Left cardiac atrium (tissue), 4 donors: ENCODE measurements at regions not wholly inside any gene's neighbourhood (a gene's known extent, or its start where the extent isn't known, plus 50 kb on each side); places are given as distances from the start of the nearest gene placed in this dataset.

Experiments used
- ATAC-seq, 2 donors: fragments of 200-7000 bp; cut with Tn5 transposase; one replicate each; pipeline ENCODE4 v1.9.1; 2020; ENCODE audit warnings: mild to moderate bottlenecking in 2 of 2, moderate library complexity in 2 of 2
- DNase-seq: peaks from one replicate; pipeline ENCODE4 v3.0.0-alpha.2; 2020
- intact Hi-C, 2 donors: fragments of 100-400 bp; cut with DNase I; formaldehyde crosslinking; loops; one replicate each; pipeline versions ENCODE4 v1.14.1 to v1.15.1; 2022 to 2023
- donor health status: DM: no; HTN: yes; CAD: no.
- donor health status: DM: no; HTN: yes; CAD: no; lungs with severe emphysema.
- donor health status: DM: yes; HTN: yes; CAD: no.
- donor health status: Dilated cardiomyopathy.

DNA sequence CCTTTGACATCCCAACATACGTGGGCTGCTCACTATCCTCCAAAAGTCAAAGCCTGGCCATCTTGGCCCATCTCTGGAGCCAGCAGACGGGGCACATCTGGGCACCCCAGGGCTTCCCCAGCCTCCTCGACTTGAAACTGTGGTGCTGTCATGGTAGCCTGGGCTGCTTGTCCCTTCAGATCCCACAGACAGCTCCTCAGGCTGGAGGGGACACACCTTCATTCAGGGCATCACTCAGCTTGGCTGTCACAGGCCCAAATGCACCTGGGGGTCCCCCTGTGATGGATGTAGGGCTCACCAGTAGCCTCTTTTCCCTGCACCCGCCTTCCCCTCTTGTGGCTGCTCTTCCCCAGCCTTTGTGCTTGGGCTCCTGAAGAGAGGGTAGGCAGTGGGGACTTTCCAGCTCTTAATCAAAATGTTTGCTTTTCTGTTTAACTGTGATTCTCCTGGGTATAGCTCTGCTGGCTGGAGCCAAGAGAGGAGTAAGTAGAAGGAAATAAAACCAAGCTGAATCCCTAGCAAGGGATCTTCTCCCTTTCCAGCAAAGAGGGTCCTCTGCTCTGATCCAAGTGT, 92.3 kb downstream of the GYPC start:
- intact Hi-C loops: no loop called here
- ATAC-seq (no peak), DNase-seq (no peak)

GRCh38 chr2:126748929-126749518, 93.1 kb downstream of the GYPC start:
- no peak for DNase-seq
- ATAC-seq: no peak

GRCh38 chr2:126749537-126749936, 93.6 kb downstream of the GYPC start:
- DNase-seq: no peak
- intact Hi-C loops: no loop called here
- no peak for ATAC-seq

More at GRCh38 chr2:126748929-126749518, 93.1 kb downstream of the GYPC start:
- intact Hi-C loops: no loop called here

DNA sequence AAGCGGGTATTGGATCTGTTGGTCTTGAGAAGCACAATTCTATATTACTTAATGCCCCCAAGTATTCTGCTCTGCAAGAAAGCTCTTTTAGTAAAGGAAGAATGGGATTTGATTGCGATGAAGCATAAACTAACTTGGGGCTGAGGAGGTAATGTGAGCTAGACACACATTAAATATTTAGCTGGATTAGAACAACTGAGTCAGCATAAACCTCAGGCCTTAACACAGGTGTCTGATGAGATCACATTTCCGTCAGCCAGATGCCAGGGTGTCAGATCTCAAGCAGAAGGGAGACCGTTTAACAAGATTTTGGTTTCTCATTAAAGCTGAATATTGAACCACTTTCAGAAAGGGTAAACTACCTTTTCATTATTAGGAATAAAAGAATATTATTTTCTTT, 94.5 kb downstream of the GYPC start:
- ATAC-seq: no peak
- intact Hi-C loops: no loop called here
- no peak for DNase-seq

GRCh38 chr2:126751477-126751876, 95.5 kb downstream of the GYPC start:
- DNase-seq: no peak
- ATAC-seq: no peak
- intact Hi-C loops: no loop called here

DNA sequence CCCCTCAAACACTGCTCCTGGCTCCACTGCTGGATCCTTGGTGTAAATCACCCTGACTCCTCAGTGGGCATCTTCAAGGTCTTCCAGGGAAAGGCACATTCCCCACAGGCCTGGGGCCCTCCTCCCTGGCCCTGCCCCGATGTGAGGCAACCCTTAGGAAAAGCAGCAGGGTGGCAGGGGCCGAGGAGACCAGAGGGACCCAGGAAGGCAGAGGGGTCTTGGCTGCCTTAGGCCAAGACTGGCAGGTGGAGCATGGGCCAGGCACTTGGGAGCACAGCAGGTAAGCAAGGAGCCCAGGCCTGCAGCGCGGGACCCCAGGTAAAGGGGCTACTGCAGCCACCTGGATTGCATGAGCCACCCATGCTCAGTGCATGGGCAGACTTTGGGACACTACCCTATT, 96.9 kb downstream of the GYPC start:
- DNase-seq (no peak), ATAC-seq (no peak)
- intact Hi-C loops: no loop called here

DNA sequence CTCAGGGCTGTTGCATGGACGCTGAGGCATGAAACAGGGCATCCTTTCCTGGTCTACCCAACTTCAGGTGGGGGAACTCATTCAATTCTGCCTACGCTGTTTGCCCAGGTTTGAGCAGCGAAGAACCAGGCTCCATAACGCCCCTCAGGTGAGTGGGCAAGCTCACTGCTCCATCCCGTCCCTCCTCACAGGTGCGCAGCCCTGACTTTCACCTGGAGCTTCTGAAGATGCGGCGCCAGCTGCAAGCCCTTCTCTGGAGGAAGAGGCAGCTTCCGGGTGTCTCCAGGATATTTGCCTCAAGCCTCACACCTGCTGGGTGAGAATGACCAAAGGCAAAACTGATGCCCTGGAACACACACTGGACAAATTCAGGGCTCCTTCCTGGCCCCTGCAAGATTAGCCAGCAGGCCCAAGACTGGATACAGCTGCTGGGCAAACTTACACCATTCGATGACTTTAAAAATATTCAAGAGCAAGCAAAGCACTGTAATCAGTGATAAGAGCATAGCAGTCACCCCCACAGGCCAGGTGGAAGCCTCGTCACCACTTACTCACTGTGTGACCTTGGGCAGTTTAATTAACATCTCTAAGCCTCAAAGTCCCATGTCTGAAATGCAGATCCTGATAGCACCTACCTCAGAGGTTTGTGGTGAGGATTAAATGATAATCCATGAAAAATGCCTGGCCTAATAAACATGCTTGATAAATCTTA, 97.7 kb downstream of the GYPC start:
- no peak for ATAC-seq
- intact Hi-C loops: no loop called here
- no peak for DNase-seq

DNA sequence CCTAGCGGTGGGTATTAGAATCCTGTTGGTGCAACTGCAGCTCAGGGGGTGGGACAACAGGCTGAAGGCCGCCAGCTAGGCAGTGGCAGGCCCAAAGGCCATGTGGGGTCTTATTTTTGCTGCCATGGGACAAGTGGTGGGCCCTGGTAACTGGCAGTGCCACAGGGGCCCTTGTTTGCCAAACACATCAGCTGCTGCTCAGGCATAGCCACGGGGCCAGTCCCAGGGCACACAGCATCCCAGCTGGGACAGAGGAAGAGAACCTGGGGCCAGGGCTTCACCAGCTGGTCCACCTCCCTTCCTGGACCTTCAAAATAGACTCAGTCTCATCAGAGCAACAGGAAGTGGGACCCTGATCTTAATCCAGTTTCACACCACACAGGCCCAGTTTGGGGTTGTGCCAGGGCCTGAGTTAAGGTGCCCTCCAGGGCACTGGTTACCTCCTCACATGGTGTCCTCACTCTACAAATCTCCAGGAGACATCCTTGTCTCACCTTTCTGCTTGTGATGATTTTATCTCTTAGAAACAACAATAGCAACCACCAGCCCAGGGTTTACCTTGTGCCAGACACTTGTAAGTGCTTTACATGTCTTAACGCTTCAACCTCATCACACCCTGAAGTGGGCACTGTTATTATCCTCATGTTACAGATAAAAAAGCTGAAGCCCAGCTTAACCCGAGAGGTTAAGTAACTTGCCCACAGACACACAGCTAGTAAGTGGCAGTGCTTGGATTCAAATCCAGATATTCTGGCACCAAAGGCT, 98.5 kb downstream of the GYPC start:
- DNase-seq (no peak), ATAC-seq (no peak)
- intact Hi-C loops: no loop called here

- intact Hi-C loops: no loop called here
- ATAC-seq: no peak
- DNase-seq: no peak
These were observed 100.2 kb downstream of the GYPC start for GRCh38 chr2:126756125-126756524.

GRCh38 chr2:126761256-126761980, 105.5 kb downstream of the GYPC start:
- no peak for DNase-seq
- no peak for ATAC-seq
- intact Hi-C loops: no loop called here

DNA sequence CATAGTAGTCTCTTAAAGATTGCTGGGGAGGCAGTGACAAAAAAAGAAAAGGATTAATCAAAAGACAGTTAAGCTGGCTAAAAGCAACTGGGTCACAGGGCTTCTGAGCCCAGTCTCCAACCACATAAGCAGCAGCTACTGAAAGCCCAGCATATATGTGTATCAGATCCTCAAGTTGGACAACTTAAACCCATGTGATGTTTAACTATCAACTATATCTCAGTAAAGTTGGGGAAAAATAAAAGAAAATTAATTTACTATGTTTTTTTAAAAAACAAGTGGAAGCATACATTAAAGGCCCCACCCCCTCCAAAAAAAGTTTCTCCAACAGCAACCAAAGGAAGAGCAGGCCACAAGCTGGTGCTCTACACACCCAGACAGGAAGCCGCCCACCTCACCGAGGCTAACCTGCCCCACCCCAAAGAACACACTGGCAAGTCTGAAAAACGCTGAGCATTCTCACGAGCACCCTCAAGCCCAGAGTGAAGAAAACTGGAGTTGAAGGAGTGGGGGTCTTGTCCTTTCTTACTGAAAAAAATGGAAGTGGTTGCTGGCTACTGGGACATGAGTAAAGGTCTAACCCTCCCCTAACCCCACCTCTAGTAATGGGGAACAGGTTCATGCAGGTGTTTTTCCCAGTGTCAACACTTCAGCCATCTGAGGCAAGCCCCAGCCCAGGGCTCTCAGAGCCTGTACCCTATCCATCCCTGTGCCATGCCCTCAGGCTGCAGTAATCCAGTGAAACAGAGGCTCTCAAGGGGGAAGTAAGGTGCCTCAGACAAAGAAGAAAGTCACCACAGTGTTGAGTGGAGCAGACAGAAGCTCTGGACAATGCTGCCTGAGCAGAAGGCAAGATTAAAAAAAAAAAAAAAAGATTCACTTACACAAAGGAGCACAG, 106.3 kb downstream of the GYPC start:
- DNase-seq: no peak
- no peak for ATAC-seq
- intact Hi-C loops: no loop called here

- DNase-seq: no peak
- intact Hi-C loops: no loop called here
- peak in 1 of 2 donors; percentile 30 for ATAC-seq
These were observed 108.8 kb downstream of the GYPC start for GRCh38 chr2:126764686-126765265.

- no peak for ATAC-seq
- no peak for DNase-seq
- intact Hi-C loops: no loop called here
These were observed 109.4 kb downstream of the GYPC start for GRCh38 chr2:126765395-126765794.

- intact Hi-C loops: no loop called here
- no peak for ATAC-seq
- DNase-seq: no peak
These were observed 110.5 kb downstream of the GYPC start for GRCh38 chr2:126766295-126766968.

DNA sequence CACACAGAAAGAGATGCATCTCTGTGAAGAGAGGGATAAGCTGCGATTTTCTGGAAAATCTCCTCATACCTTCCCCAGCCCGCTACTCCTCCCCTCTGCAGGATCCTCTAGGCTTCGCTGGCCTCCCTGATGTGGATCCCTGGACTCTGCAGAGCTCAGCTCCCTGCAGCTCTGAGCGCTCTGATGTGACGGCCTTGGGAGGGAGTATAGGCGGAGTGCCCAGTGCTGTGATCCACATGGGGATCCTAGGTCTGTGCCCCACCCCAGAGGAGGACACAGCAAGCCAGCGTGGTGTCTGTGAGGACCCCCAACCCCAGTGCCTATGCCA, 111.0 kb downstream of the GYPC start:
- ATAC-seq: no peak
- intact Hi-C loops: no loop called here

GRCh38 chr2:126769118-126769517, 113.2 kb downstream of the GYPC start:
- no peak for ATAC-seq
- intact Hi-C loops: no loop called here
- no peak for DNase-seq

More for the DNA sequence above, 111.0 kb downstream of the GYPC start:
- DNase-seq: no peak

- intact Hi-C loops: loop anchor here (10.0 kb wide), 2 partner anchors 116 to 1026 kb away; partner anchors contain the start of gene GYPC (in 1 of the 2)
- DNase-seq (no peak), ATAC-seq (no peak)
These were observed 114.5 kb downstream of the GYPC start for GRCh38 chr2:126770466-126770865.

GRCh38 chr2:126771094-126771493, 115.1 kb downstream of the GYPC start:
- intact Hi-C loops: loop anchor here (10.0 kb wide), 2 partner anchors 116 to 1026 kb away; partner anchors contain the start of gene GYPC (in 1 of the 2)
- ATAC-seq: no peak
- no peak for DNase-seq
